GM12875 (cell line): ENCODE measurements at regions not wholly inside any gene's neighbourhood (a gene's known extent, or its start where the extent isn't known, plus 50 kb on each side); places are given as distances from the start of the nearest gene placed in this dataset.
"Not testable (repeated sequence)": the region's sequence is repeated elsewhere in the genome, so short reads cannot be mapped to it uniquely, and the experiment has no call there.

ENCODE experiments used
- H3K4me3 ChIP-seq: one replicate; pipeline ENCODE4 v1.5.1; 2011; ENCODE audit warnings: low read depth, low read length, control low read depth
- CTCF ChIP-seq: IDR thresholded peaks from 2 replicates; pipeline ENCODE4 v1.5.1; 2011; ENCODE audit warnings: low read depth, mild to moderate bottlenecking, control low read depth, inconsistent platforms, low read length, moderate library complexity, borderline replicate concordance; ENCODE audit not compliant: insufficient read depth

- no peak overlapping the region for H3K4me3 ChIP-seq
- TF ChIP-seq CTCF: no peak
These were observed 198.2 kb downstream of the IGLL1 start for GRCh38 chr22:23381661-23382427.

- TF ChIP-seq CTCF: no peak
- no peak overlapping the region for H3K4me3 ChIP-seq
These were observed 199.2 kb downstream of the IGLL1 start for GRCh38 chr22:23380911-23381310.

GRCh38 chr22:23380230-23380573 lies 199.9 kb downstream of the IGLL1 start:
- no peak overlapping the region for H3K4me3 ChIP-seq
- no peak for TF ChIP-seq CTCF

GRCh38 chr22:23379540-23380229 lies 199.4 kb downstream of the BCR start:
- not testable (repeated sequence) for H3K4me3 ChIP-seq

- H3K4me3 ChIP-seq: no peak overlapping the region
- no peak for TF ChIP-seq CTCF
These were observed 197.5 kb downstream of the BCR start for GRCh38 chr22:23377767-23378166.

- TF ChIP-seq CTCF: peak; percentile 72
- H3K4me3 ChIP-seq: no peak overlapping the region
These were observed 195.9 kb downstream of the BCR start for GRCh38 chr22:23376256-23376655.

- no peak overlapping the region for H3K4me3 ChIP-seq
- TF ChIP-seq CTCF: no peak
These were observed 194.9 kb downstream of the BCR start for GRCh38 chr22:23375031-23375827.
